Activated T-cell treated with anti-CD3 and anti-CD28 coated beads, Interleukin-2, amount 50 U/mL, for 4 hours (primary cell): ENCODE measurements at regions not wholly inside any gene's neighbourhood (a gene's known extent, or its start where the extent isn't known, plus 50 kb on each side); places are given as distances from the start of the nearest gene placed in this dataset.

Source experiments
- ATAC-seq, 2 donors: fragments of 200-7000 bp; cut with Tn5 transposase; one replicate each; pipeline ENCODE4 v1.10.0; 2021
- DNase-seq: peaks from one replicate; pipeline ENCODE4 v3.0.0-alpha.2; 2020
- H3K27me3 Mint-ChIP-seq: one replicate; pipeline ENCODE4 v1.8.0; 2021; ENCODE audit warnings: low read depth, mixed read lengths
- H3K36me3 Mint-ChIP-seq: one replicate; pipeline ENCODE4 v1.8.0; 2022; ENCODE audit warnings: mixed read lengths; ENCODE audit not compliant: insufficient read depth
- H3K4me1 Mint-ChIP-seq: one replicate; pipeline ENCODE4 v1.8.0; 2021; ENCODE audit warnings: low read depth, mixed read lengths
- H3K4me3 Mint-ChIP-seq: one replicate; pipeline ENCODE4 v1.8.0; 2021; ENCODE audit warnings: mild to moderate bottlenecking, moderate library complexity, mixed read lengths
- H3K9me3 Mint-ChIP-seq: one replicate; pipeline ENCODE4 v1.8.0; 2021; ENCODE audit warnings: mixed read lengths

GRCh38 chr3:177742273-177742672 is 545.0 kb upstream of the TBL1XR1 start:
- Mint-ChIP-seq H3K27me3 (no peaks in the 10 kb centered on the region), H3K9me3 (no peaks in the 10 kb centered on the region), H3K4me1 (no peaks in the 10 kb centered on the region), H3K4me3 (no peak overlapping the region), H3K36me3 (peaks cover under 1% of the 10 kb centered on the region)
- ATAC-seq (no peak), DNase-seq (no peak)

- peaks cover 1% of the 10 kb centered on the region for H3K36me3 Mint-ChIP-seq
- H3K9me3 Mint-ChIP-seq, result no peaks in the 10 kb centered on the region
- H3K4me3 Mint-ChIP-seq, result no peak overlapping the region
- no peak for DNase-seq
- H3K27me3 Mint-ChIP-seq, result no peaks in the 10 kb centered on the region
- ATAC-seq, result no peak
- no peaks in the 10 kb centered on the region for H3K4me1 Mint-ChIP-seq
Measured at GRCh38 chr3:177743173-177743890, 546.0 kb upstream of the TBL1XR1 start.

GRCh38 chr3:177744873-177745606 is 547.8 kb upstream of the TBL1XR1 start:
- H3K9me3 Mint-ChIP-seq, result no peaks in the 10 kb centered on the region
- H3K36me3 Mint-ChIP-seq, result peaks cover 1% of the 10 kb centered on the region
- no peak overlapping the region for H3K4me3 Mint-ChIP-seq
- DNase-seq, result no peak
- H3K4me1 Mint-ChIP-seq, result no peaks in the 10 kb centered on the region
- H3K27me3 Mint-ChIP-seq, result no peaks in the 10 kb centered on the region
- ATAC-seq, result no peak

- Mint-ChIP-seq H3K9me3 (no peaks in the 10 kb centered on the region), H3K4me1 (no peaks in the 10 kb centered on the region), H3K36me3 (peaks cover 1% of the 10 kb centered on the region), H3K27me3 (no peaks in the 10 kb centered on the region), H3K4me3 (no peak overlapping the region)
- ATAC-seq (no peak), DNase-seq (no peak)
Measured at GRCh38 chr3:177745607-177746005, 548.3 kb upstream of the TBL1XR1 start.

GRCh38 chr3:177746337-177746933 is 549.2 kb upstream of the TBL1XR1 start:
- ATAC-seq (no peak), DNase-seq (no peak)
- Mint-ChIP-seq H3K9me3 (no peaks in the 10 kb centered on the region), H3K4me1 (no peaks in the 10 kb centered on the region), H3K4me3 (no peak overlapping the region), H3K36me3 (peaks cover 1% of the 10 kb centered on the region), H3K27me3 (no peaks in the 10 kb centered on the region)

- Mint-ChIP-seq H3K4me1 (no peaks in the 10 kb centered on the region), H3K36me3 (peaks cover 1% of the 10 kb centered on the region), H3K9me3 (no peaks in the 10 kb centered on the region), H3K4me3 (no peak overlapping the region), H3K27me3 (no peaks in the 10 kb centered on the region)
- DNase-seq, result no peak
- ATAC-seq, result no peak
Measured at GRCh38 chr3:177749836-177750235, 552.6 kb upstream of the TBL1XR1 start.

- DNase-seq, result no peak
- Mint-ChIP-seq H3K4me1 (no peaks in the 10 kb centered on the region), H3K4me3 (no peak overlapping the region), H3K36me3 (peaks cover 1% of the 10 kb centered on the region), H3K9me3 (no peaks in the 10 kb centered on the region), H3K27me3 (no peaks in the 10 kb centered on the region)
- ATAC-seq, result no peak
Measured at GRCh38 chr3:177750436-177750835, 553.2 kb upstream of the TBL1XR1 start.

- H3K27me3 Mint-ChIP-seq, result no peaks in the 10 kb centered on the region
- ATAC-seq (no peak), DNase-seq (no peak)
- no peaks in the 10 kb centered on the region for H3K9me3 Mint-ChIP-seq
- H3K36me3 Mint-ChIP-seq, result peaks cover 1% of the 10 kb centered on the region
- H3K4me1 Mint-ChIP-seq, result no peaks in the 10 kb centered on the region
- H3K4me3 Mint-ChIP-seq, result no peak overlapping the region
Measured at GRCh38 chr3:177751770-177752169, 554.5 kb upstream of the TBL1XR1 start.

- Mint-ChIP-seq H3K9me3 (no peaks in the 10 kb centered on the region), H3K27me3 (no peaks in the 10 kb centered on the region), H3K36me3 (no peaks in the 10 kb centered on the region), H3K4me3 (no peak overlapping the region), H3K4me1 (no peaks in the 10 kb centered on the region)
- DNase-seq (no peak), ATAC-seq (no peak)
Measured at GRCh38 chr3:177752831-177753230, 555.5 kb upstream of the TBL1XR1 start.

- DNase-seq (no peak), ATAC-seq (no peak)
- no peak overlapping the region for H3K4me3 Mint-ChIP-seq
- H3K27me3 Mint-ChIP-seq, result no peaks in the 10 kb centered on the region
- no peaks in the 10 kb centered on the region for H3K4me1 Mint-ChIP-seq
- no peaks in the 10 kb centered on the region for H3K36me3 Mint-ChIP-seq
- H3K9me3 Mint-ChIP-seq, result no peaks in the 10 kb centered on the region
Measured at GRCh38 chr3:177753451-177754155, 556.3 kb upstream of the TBL1XR1 start.

- H3K4me3 Mint-ChIP-seq, result no peak overlapping the region
- peaks cover under 1% of the 10 kb centered on the region for H3K9me3 Mint-ChIP-seq
- H3K4me1 Mint-ChIP-seq, result no peaks in the 10 kb centered on the region
- DNase-seq (no peak), ATAC-seq (no peak)
- H3K36me3 Mint-ChIP-seq, result no peaks in the 10 kb centered on the region
- no peaks in the 10 kb centered on the region for H3K27me3 Mint-ChIP-seq
Measured at GRCh38 chr3:177754508-177754921, 557.2 kb upstream of the TBL1XR1 start.

GRCh38 chr3:177758126-177758525 is 560.8 kb upstream of the TBL1XR1 start:
- ATAC-seq, result no peak
- no peak for DNase-seq
- peaks cover 1% of the 10 kb centered on the region for H3K4me1 Mint-ChIP-seq
- H3K9me3 Mint-ChIP-seq, result peaks cover 4% of the 10 kb centered on the region
- no peaks in the 10 kb centered on the region for H3K27me3 Mint-ChIP-seq
- no peaks in the 10 kb centered on the region for H3K36me3 Mint-ChIP-seq
- H3K4me3 Mint-ChIP-seq, result no peak overlapping the region

- DNase-seq (no peak), ATAC-seq (no peak)
- peaks cover 4% of the 10 kb centered on the region for H3K9me3 Mint-ChIP-seq
- peaks cover 1% of the 10 kb centered on the region for H3K4me1 Mint-ChIP-seq
- no peak overlapping the region for H3K4me3 Mint-ChIP-seq
- H3K36me3 Mint-ChIP-seq, result no peaks in the 10 kb centered on the region
- H3K27me3 Mint-ChIP-seq, result no peaks in the 10 kb centered on the region
Measured at GRCh38 chr3:177760803-177761202, 563.5 kb upstream of the TBL1XR1 start.

- ATAC-seq (no peak), DNase-seq (no peak)
- Mint-ChIP-seq H3K4me3 (no peak overlapping the region), H3K36me3 (peaks cover 2% of the 10 kb centered on the region), H3K27me3 (no peaks in the 10 kb centered on the region), H3K9me3 (peaks cover 13% of the 10 kb centered on the region), H3K4me1 (peaks cover 1% of the 10 kb centered on the region)
Measured at GRCh38 chr3:177764377-177764912, 567.2 kb upstream of the TBL1XR1 start.
